Kidney epithelial cell (primary cell): ENCODE measurements at regions not wholly inside any gene's neighbourhood (a gene's known extent, or its start where the extent isn't known, plus 50 kb on each side); places are given as distances from the start of the nearest gene placed in this dataset.
"Not testable (repeated sequence)": the region's sequence is repeated elsewhere in the genome, so short reads cannot be mapped to it uniquely, and the experiment has no call there.

ENCODE experiments used
- DNase-seq: peaks from one replicate; pipeline ENCODE4 v3.0.0-alpha.2; 2010; ENCODE audit warnings: low read depth
- H3K27me3 ChIP-seq: 2 replicates; pipeline ENCODE4 v1.6.0; 2011; ENCODE audit warnings: low read length; ENCODE audit not compliant: control insufficient read depth, insufficient read depth
- H3K36me3 ChIP-seq: 2 replicates; pipeline ENCODE4 v1.5.1; 2011; ENCODE audit warnings: low read length; ENCODE audit not compliant: control insufficient read depth, insufficient read depth
- H3K4me3 ChIP-seq: 2 replicates; pipeline ENCODE4 v1.5.1; 2011; ENCODE audit warnings: low read depth, mild to moderate bottlenecking, control low read depth, low read length
- TF ChIP-seq, protein P1 (sequence below): IDR thresholded peaks from 2 replicates; pipeline ENCODE4 v1.5.1; 2011; ENCODE audit warnings: mild to moderate bottlenecking, moderate library complexity, low read length, control low read depth, inconsistent platforms; ENCODE audit not compliant: insufficient read depth, poor library complexity, severe bottlenecking

DNA sequence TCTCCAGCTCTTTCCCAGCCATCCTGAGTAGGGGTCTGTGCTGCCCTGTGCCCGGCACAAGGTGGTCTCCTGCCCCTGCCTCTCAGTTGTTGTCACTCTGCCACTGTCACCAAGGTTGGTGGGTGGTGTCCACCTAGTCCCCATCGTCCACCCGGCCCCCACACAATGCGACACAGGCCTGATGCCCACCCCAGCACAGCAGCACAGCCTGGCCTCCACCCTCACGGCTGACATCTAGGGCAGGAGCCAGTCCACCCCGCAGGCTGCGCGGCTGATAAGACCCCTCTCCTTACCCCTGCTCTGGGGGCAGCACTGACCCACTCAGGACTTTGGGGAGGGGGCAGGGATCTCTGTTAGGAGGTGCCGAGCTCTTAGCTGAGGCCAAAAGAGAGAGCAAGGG lies 198.3 kb downstream of the LIPI start:
- DNase-seq = no peak
- TF ChIP-seq, protein P1, sequence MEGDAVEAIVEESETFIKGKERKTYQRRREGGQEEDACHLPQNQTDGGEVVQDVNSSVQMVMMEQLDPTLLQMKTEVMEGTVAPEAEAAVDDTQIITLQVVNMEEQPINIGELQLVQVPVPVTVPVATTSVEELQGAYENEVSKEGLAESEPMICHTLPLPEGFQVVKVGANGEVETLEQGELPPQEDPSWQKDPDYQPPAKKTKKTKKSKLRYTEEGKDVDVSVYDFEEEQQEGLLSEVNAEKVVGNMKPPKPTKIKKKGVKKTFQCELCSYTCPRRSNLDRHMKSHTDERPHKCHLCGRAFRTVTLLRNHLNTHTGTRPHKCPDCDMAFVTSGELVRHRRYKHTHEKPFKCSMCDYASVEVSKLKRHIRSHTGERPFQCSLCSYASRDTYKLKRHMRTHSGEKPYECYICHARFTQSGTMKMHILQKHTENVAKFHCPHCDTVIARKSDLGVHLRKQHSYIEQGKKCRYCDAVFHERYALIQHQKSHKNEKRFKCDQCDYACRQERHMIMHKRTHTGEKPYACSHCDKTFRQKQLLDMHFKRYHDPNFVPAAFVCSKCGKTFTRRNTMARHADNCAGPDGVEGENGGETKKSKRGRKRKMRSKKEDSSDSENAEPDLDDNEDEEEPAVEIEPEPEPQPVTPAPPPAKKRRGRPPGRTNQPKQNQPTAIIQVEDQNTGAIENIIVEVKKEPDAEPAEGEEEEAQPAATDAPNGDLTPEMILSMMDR = no peak
- no peaks in the 10 kb centered on the region for H3K36me3 ChIP-seq
- no peak overlapping the region for H3K4me3 ChIP-seq
- H3K27me3 ChIP-seq = no peaks in the 10 kb centered on the region

DNA sequence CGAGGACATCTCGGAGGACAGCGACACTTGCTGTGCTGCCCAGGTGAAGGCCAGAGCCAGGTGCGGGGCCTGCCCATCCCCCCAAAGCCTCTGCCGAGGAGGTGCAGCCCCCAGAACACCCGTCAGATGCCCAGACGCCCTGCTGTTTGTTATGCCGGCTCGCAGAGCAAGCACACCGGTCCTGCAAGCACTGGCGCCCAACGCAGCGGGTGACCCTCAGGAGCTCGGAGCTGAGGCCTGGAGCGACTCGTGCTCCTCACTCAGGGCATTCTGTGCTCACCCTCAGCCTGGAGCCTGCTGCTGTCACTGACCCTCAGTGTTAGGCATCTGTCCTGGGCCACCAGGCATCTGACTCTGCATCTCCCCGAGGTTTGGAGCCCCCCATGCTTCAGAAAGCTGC lies 199.0 kb downstream of the LIPI start:
- not testable (repeated sequence) for H3K36me3 ChIP-seq, DNase-seq, H3K4me3 ChIP-seq, H3K27me3 ChIP-seq

DNA sequence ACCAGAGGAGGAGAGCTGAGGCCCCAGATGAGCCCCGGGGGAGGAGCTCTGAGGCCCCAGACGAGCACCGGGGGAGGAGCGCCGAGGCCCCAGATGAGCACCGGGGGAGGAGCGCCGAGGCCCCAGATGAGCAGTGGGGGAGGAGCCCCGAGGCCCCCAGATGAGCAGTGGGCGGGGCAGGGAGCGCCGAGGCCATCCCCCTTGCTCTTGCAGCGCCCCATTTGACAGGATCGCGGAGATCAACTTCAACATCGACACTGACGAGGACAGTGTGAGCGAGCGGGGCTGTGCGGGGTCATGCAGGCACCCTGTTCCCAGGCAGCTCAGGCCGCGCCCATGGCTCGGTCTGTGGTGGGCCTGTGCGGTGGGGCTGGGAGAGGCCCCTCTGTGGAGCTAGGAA lies 199.6 kb downstream of the LIPI start:
- DNase-seq, H3K4me3 ChIP-seq, H3K27me3 ChIP-seq, H3K36me3 ChIP-seq: not testable (repeated sequence)

DNA sequence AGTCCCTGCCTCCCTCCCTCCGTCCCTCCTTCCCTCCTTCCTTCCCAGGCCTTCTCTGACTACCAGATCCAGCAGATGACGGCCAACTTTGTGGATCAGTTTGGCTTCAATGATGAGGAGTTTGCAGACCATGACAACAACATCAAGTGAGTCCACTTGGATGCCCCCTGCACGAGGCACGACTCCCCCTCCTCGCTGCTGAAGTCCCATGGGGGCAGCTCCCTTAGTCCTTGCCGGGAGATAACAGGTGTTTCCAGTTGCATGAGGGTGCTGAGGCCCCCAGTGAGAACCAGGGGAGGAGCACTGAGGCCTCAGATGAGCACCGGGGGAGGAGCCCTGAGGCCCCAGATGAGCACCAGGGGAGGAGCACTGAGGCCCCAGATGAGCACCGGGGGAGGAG lies 200.0 kb downstream of the LIPI start:
- Histone ChIP-seq H3K36me3 (no peaks in the 10 kb centered on the region), H3K4me3 (no peak overlapping the region), H3K27me3 (no peaks in the 10 kb centered on the region)
- TF ChIP-seq, protein P1 = no peak
- no peak for DNase-seq

DNA sequence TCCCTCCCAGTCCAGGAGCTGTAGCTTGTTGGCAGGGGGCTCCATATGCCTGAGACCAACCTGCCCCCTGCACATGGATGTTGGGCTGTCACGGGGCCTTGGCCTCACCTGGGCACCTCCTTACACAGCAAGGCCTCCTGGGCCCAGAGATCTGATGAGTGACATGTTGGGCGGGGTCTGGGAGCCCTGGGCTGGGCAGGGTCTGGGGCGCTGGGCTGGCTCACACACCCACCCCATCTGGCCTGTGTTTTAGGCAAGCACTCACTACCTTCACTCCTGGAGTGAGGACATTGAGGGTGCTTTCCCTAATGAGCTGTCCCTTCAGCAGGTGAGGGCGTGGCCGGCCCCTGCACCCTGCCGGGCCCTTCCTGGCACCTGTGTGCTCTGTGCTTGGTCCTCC lies 200.8 kb downstream of the LIPI start:
- not testable (repeated sequence) for H3K27me3 ChIP-seq, DNase-seq, H3K4me3 ChIP-seq, H3K36me3 ChIP-seq

DNA sequence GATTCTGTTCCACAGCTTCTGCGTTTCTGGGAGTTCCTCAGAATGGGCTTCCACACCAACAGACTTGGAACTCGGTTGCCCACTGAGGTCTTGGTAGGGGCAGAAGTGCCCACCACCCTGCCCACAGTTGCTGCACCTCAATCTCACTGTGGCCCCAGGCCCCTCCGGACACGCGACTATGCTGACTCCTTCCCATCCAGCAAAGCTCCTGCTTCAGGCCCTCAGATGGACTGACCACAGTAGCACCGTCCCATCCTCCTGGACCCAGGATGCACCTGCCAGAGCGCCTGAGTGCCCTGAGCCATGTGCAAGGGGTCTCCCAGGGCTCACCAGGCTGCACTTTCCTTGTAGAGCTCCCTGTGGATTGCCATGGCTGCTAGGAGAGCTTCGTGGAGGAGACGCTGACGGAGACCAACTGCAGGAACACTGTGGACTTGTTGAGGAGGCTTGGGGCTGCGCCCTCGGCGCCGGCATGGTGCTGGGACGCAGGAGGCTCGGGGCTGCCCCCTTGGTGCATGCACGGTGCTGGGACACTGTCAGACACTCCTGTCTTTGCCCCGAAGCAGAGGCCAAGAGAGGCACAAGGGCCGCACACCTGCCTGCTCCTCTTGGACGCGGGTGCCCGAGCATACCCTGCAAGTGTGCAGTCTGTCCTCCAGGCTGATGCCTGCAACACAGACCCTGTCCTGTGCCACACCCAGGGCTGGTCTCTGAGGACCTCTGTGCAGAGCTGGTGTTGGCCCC lies 201.3 kb downstream of the LIPI start:
- DNase-seq, H3K27me3 ChIP-seq, H3K4me3 ChIP-seq, H3K36me3 ChIP-seq: not testable (repeated sequence)

DNA sequence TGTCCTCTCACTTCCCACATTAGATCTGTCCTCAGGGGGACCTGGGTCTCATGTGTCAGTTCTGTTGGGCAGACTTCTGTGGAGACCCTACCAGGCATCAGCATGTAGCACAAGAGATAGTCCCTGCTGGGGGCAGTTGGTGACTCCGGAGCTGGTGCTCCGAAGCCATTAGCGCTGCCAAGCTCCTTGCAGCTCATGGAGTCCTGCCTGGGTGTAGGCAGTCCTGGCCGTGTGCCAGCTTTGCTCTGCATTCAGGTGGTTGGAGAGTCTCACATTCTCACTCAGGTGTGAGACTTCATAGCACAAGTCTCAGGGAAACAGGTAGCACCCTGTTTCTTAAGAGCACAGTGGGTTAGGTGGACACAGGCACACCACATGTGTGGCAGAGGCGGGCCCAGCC lies 202.3 kb downstream of the LIPI start:
- not testable (repeated sequence) for H3K27me3 ChIP-seq, H3K36me3 ChIP-seq, H3K4me3 ChIP-seq, DNase-seq

DNA sequence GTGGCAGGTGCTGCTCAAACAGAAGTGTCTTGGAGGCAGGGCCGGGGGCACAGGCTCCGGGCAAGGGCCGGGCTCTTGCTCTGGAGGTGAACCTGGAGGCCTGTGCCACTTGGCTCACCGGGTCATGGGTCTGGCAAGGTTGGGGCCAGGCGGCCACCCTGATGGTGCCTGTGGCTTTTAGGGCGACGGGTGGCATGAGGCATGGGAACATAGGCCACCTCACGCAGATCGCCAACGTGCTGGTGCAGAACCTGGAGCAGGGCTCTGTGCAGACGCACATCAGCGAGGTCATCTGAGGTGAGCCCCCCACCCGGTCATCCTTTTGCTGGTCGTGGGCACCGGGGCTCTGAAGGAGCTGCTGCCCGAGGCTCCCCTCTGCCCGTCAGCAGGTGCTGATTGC lies 202.7 kb downstream of the LIPI start:
- DNase-seq = not testable (repeated sequence)

DNA sequence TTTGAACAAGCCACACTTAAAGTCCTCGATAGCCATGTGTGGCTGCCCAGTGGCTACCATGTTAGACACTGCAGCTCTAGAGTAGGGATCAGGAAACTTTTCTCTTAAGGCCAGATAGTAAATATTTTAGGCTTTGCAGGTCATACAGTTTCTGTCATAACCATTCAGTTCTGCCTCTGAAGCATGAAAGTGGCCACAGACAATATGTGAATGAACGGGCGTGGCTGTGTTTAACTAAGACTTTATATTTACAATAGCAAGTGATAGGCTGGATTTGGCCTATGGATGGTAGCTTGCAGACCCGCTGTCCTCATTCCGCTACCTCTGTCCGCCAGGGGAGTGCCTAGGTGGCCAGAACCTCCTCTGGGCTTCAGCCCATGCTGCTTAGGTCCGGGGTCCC lies 204.6 kb downstream of the LIPI start:
- H3K36me3 ChIP-seq, DNase-seq, H3K27me3 ChIP-seq, H3K4me3 ChIP-seq: not testable (repeated sequence)

More for the DNA sequence above, 202.7 kb downstream of the LIPI start:
- H3K36me3 ChIP-seq, H3K4me3 ChIP-seq, H3K27me3 ChIP-seq: not testable (repeated sequence)

DNA sequence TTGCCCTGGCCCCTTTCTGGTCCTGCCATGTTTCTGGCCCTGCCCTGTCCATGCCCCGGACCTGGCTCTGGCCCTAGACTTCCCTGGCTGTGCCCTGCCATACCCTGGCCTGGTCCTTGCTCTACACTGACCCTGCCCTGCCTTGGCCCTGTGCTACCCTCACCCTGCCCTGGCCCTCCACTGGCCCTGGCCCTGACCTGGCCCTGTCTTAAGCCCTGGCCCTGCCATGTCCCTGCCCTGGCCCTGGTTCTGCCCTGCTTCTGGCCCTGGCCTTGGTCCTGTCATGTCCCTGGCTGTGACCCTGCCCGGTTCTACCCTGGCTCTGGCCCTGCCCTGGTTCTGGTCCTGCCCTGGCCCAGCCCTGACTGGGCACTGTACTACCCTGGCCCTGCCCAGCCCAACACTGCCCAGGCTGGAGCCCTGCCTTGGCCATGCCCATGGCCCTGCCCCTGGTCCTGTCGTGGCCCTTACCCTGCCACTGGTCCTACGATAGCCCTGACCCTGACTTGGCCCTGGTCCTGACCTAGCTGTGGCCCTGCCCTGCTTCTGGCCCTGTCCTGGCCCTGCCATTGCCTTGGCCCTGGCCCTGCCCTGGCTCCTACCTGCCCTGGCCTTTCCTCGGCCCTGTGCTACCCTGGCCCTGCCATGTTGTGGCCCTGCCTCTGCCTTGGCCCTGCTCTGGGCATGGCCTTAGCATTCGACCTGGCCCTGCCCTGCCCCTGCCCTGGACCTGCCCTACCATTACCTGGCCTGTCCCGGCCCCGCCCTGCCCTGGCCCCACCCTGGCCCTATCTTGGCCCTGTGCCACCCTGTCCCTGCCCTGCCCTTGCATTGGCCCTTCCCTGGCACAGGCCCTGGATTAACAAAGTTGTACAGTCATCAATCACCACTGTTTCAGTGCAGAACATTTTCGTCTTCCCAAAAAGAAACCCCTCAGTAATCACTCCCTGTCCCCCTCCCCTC lies 223.5 kb downstream of the LIPI start:
- not testable (repeated sequence) for H3K27me3 ChIP-seq, H3K4me3 ChIP-seq, DNase-seq, H3K36me3 ChIP-seq

DNA sequence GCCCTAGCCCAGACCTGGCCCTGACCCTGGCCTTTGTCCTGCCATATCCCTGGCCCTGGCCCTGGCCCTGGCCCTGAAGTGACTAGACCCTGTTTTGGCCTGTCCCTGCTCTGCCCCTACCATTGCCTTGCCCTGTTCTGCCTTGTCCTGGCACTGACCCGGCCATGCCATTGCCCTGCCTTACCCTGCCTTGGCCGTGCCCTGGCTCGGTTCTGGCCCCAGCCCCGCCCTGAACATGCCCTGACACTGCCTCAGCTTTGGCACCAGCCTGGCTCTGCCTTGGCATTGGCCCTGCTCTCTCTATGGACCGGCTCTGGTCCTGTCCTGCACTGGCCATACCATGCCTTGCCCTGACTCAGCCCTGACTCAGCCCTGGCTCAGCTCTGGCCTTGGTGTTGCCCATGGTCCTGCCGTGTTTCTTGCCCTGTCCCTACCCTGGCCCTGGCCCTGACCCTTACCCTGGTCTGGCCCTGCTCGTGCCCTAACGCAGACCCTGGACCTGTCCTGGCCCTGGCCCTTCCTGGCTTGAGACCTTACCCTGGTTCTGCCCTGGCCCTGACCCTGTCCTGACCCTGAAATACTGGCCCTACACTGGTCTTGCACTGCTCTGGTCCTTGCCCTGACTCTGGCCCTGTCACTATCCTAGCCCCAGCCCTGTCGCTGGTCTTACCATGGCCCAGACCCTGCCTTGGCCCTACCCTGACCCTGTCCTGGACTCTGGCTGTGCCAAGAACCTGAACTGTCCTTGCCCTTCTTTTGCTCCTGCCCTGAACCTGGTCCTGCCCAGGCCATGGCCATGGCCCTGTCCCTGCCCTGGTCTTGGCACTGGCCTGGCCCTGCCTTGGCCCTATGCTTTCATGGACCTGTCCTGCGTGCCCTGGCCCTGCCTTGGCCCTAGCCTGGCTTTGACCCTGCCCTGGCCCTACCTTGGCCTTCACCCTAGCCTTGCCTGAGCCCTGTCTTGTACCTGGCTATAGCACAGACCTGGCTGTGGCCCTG lies 224.6 kb downstream of the LIPI start:
- not testable (repeated sequence) for DNase-seq, H3K36me3 ChIP-seq, H3K27me3 ChIP-seq, H3K4me3 ChIP-seq
